Fibroblast of pulmonary artery (primary cell): ENCODE measurements at regions not wholly inside any gene's neighbourhood (a gene's known extent, or its start where the extent isn't known, plus 50 kb on each side); places are given as distances from the start of the nearest gene placed in this dataset.

Source experiments
- DNase-seq: peaks from one replicate; pipeline ENCODE4 v3.0.0-alpha.2; 2010; ENCODE audit warnings: low read depth
- H3K4me3 ChIP-seq: replicated peaks from 2 replicates; pipeline ENCODE4 v1.5.1; 2011; ENCODE audit warnings: low read depth, mild to moderate bottlenecking, control low read depth, low read length, moderate library complexity
- TF ChIP-seq, protein P1 (sequence below): IDR thresholded peaks from 2 replicates; pipeline ENCODE4 v1.5.1; 2011; ENCODE audit warnings: mild to moderate bottlenecking, control low read depth, low read length, inconsistent platforms; ENCODE audit errors: missing control alignments

- TF ChIP-seq, protein P1, sequence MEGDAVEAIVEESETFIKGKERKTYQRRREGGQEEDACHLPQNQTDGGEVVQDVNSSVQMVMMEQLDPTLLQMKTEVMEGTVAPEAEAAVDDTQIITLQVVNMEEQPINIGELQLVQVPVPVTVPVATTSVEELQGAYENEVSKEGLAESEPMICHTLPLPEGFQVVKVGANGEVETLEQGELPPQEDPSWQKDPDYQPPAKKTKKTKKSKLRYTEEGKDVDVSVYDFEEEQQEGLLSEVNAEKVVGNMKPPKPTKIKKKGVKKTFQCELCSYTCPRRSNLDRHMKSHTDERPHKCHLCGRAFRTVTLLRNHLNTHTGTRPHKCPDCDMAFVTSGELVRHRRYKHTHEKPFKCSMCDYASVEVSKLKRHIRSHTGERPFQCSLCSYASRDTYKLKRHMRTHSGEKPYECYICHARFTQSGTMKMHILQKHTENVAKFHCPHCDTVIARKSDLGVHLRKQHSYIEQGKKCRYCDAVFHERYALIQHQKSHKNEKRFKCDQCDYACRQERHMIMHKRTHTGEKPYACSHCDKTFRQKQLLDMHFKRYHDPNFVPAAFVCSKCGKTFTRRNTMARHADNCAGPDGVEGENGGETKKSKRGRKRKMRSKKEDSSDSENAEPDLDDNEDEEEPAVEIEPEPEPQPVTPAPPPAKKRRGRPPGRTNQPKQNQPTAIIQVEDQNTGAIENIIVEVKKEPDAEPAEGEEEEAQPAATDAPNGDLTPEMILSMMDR = no peak
These were observed 128.9 kb upstream of the ERCC6L2 start for GRCh38 chr9:95746408-95747180.

DNA sequence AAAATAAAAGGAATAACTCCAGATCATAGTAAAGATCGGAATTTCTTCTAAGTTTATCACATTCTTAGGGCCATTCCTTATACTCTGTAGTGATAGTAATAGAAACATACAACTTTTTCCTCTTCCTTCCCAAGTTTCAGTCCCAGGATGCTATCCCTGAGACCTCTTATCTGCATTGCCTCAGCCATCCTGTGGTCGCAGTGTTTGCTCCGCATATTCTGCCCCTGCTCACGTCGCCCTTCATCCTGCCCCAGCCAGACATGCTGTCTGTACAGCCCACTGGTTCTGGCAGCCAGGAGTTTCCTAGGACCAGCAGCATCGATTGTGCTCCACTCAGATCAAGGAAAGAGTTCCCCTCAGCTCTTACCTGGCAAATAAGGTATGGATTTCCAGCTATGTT is 132.7 kb upstream of the ERCC6L2 start:
- TF ChIP-seq, protein P1 = no peak
- DNase-seq = no peak
- H3K4me3 ChIP-seq = no peak overlapping the region

More at GRCh38 chr9:95746408-95747180, 128.9 kb upstream of the ERCC6L2 start:
- H3K4me3 ChIP-seq = no peak overlapping the region
- DNase-seq = no peak

- DNase-seq = no peak
- TF ChIP-seq, protein P1 = no peak
- no peak overlapping the region for H3K4me3 ChIP-seq
These were observed 133.9 kb upstream of the ERCC6L2 start for GRCh38 chr9:95741631-95742030.

DNA sequence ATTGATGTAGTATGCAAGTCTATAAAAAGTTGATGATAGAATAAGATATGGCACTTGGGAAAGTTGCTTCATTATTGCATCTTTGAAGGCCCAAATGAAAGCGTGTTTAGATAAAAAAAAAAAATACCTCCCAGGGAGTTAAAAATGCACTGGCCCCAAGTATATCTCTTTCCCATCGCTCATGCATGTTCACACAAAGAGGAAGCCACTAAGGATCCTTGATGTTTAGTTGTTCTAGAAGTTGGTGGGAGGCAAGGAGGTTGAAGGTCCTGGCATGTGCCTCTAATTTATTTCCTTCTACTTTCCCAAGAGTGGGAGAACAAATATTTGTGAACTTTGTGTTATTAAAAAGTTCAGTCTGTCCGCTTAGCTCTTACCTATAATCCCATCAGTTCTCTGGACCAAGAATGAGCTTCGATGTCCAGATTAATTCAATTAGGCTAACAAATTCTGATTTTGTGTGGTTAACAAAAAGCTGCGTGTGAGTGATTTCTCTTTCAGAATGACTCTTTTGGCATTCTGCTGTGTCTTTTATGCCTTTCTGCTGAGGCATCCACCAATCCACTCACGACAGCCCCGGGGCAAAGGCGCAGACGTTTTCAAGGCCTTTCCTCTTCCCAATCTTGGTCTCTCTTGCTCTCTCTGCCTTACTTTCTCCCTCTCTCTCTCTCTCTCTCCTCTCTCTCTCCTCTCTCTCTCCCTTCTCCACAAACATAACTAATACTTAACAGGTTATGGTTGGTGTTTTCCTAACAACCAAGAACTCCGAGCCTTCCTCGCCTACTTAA is 135.1 kb upstream of the ERCC6L2 start:
- H3K4me3 ChIP-seq = no peak overlapping the region
- TF ChIP-seq, protein P1 = no peak
- DNase-seq = no peak

- TF ChIP-seq, protein P1 = no peak
- DNase-seq = no peak
- no peak overlapping the region for H3K4me3 ChIP-seq
These were observed 137.1 kb upstream of the ERCC6L2 start for GRCh38 chr9:95738438-95738837.

DNA sequence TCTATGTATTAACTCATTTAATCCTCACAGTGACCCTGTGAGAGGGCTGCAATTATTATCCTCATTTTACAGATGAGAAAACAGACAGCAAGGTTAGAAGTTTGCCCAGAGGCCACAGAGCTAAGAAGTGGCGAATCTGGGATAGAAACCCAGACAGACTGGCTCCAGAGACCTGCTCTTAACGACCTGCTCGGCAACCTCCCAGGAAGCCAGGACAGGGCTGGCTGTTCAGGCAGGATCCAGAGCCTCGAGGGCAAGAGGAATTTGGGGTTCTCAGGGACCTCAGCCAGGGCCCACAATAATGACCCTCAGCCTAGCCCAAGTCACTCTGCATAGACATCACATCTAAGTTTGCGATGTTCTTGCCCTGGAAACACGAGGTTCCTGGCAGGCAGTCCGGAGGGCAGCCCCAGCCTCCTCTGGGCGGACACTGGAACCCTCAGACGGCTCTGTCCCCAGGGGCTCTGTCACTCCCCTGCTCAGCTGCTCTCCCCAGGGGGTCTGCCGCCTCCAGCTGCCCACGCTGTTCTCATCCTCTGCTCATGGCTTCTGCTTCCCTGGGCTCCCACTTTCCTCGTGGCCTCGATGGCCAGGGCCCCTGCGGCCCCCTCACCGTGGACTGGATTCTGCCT is 138.5 kb upstream of the ERCC6L2 start:
- TF ChIP-seq, protein P1 = no peak
- no peak overlapping the region for H3K4me3 ChIP-seq
- no peak for DNase-seq
